ENCODE measurements at regions not wholly inside any gene's neighbourhood (a gene's known extent, or its start where the extent isn't known, plus 50 kb on each side); places are given as distances from the start of the nearest gene placed in this dataset.

- H3K4me1 ChIP-seq, result no peaks in the 10 kb centered on the region
- ATAC-seq (no peak), DNase-seq (ENCODE audit: low read depth in 1 of 2, low spot score in 1 of 2) (no peak), FAIRE-seq (no peak)
- H3K9me3 ChIP-seq, result no peaks in the 10 kb centered on the region
- ChIA-PET CTCF (no interaction called here), POLR2A (no interaction called here)
- H3K4me2 ChIP-seq, result no peak overlapping the region
- no peak overlapping the region for H3K27ac ChIP-seq
- TF ChIP-seq MAZ (IDR thresholded peaks at IDR 0.05; ENCODE audit: borderline replicate concordance, low read depth, low read length) (no peak), KDM1A (IDR thresholded peaks at IDR 0.05; ENCODE audit: low read depth) (no peak), REST (IDR thresholded peaks at IDR 0.05) (no peak), HOXB13 (CRISPR knock-in tag; IDR thresholded peaks at IDR 0.05; ENCODE audit: low read depth) (no peak), SMC3 (IDR thresholded peaks at IDR 0.05) (no peak), CHD4 (IDR thresholded peaks at IDR 0.05; ENCODE audit: borderline replicate concordance) (no peak), EHMT2 (IDR thresholded peaks at IDR 0.05; ENCODE audit: low read depth) (no peak), FOSL2 (IDR thresholded peaks at IDR 0.05) (no peak), FOSL2 (CRISPR knock-in tag; IDR thresholded peaks at IDR 0.05) (no peak), SREBF2 (IDR thresholded peaks at IDR 0.05) (no peak), MAFK (IDR thresholded peaks at IDR 0.05; ENCODE audit: partially characterized antibody) (no peak)
- no peak overlapping the region for H3K4me3 ChIP-seq
Measured at GRCh38 chr5:120043431-120043830, 414.1 kb downstream of the FAM170A start.

GRCh38 chr5:120052916-120053828, 410.9 kb upstream of the PRR16 start:
- FAIRE-seq (no peak), ATAC-seq (no peak), DNase-seq (ENCODE audit: low read depth in 1 of 2, low spot score in 1 of 2) (no peak)
- no peak overlapping the region for H3K4me2 ChIP-seq
- H3K4me3 ChIP-seq, result no peak overlapping the region
- no peak overlapping the region for H3K27ac ChIP-seq
- TF ChIP-seq ZSCAN20 (CRISPR knock-in tag; IDR thresholded peaks at IDR 0.05) (no peak), ATOH8 (CRISPR knock-in tag; IDR thresholded peaks at IDR 0.05; ENCODE audit: low read depth) (no peak), E2F6 (IDR thresholded peaks at IDR 0.05; ENCODE audit: borderline replicate concordance, low read depth) (no peak)
- no peaks in the 10 kb centered on the region for H3K9me3 ChIP-seq
- 28% methylated on average over 4 of the region's 4 CpGs for WGBS (ENCODE audit: missing lambda C conversion rate)
- ChIA-PET CTCF (interaction anchor here (1.0 kb wide), 1 partner anchor 405 kb away, joined by 3 read pairs; no protein-coding TSS in a partner anchor), POLR2A (no interaction called here)
- no peaks in the 10 kb centered on the region for H3K4me1 ChIP-seq

GRCh38 chr5:120053841-120054240, 410.3 kb upstream of the PRR16 start:
- DNase-seq (ENCODE audit: low read depth in 1 of 2, low spot score in 1 of 2) (no peak), ATAC-seq (no peak), FAIRE-seq (no peak)
- no peak overlapping the region for H3K4me2 ChIP-seq
- no peaks in the 10 kb centered on the region for H3K4me1 ChIP-seq
- H3K4me3 ChIP-seq, result no peak overlapping the region
- 69% methylated on average over 4 of the region's 4 CpGs for WGBS (ENCODE audit: missing lambda C conversion rate)
- no peaks in the 10 kb centered on the region for H3K9me3 ChIP-seq
- POLR2A ChIA-PET, result no interaction called here
- CTCF ChIA-PET, result no interaction called here
- no peak overlapping the region for H3K27ac ChIP-seq
- TF ChIP-seq MAZ (IDR thresholded peaks at IDR 0.05; ENCODE audit: borderline replicate concordance, low read depth, low read length) (no peak), ZSCAN20 (CRISPR knock-in tag; IDR thresholded peaks at IDR 0.05) (no peak), ELK1 (IDR thresholded peaks at IDR 0.05; ENCODE audit: low read depth, low read length) (no peak), CBX8 (IDR thresholded peaks at IDR 0.05) (no peak), CHD2 (IDR thresholded peaks at IDR 0.05; ENCODE audit: low read length, partially characterized antibody) (no peak), SREBF2 (IDR thresholded peaks at IDR 0.05) (no peak), POLR2A (IDR thresholded peaks at IDR 0.05; ENCODE audit: low read length) (no peak), BCL3 (IDR thresholded peaks at IDR 0.05) (no peak), JUNB (IDR thresholded peaks at IDR 0.05) (no peak), HOXB13 (CRISPR knock-in tag; IDR thresholded peaks at IDR 0.05; ENCODE audit: low read depth) (no peak), MAFK (IDR thresholded peaks at IDR 0.05; ENCODE audit: partially characterized antibody) (no peak), HES2 (IDR thresholded peaks at IDR 0.05) (no peak), RCOR1 (IDR thresholded peaks at IDR 0.05; ENCODE audit: low read depth, low read length) (no peak), ZC3H11A (IDR thresholded peaks at IDR 0.05) (no peak)

Data from A549 (cell line).